ENCODE measurements at regions not wholly inside any gene's neighbourhood (a gene's known extent, or its start where the extent isn't known, plus 50 kb on each side); places are given as distances from the start of the nearest gene placed in this dataset.

- TF ChIP-seq POLR2AphosphoS5 (IDR thresholded peaks at IDR 0.05; ENCODE audit: low read depth) (no peak), EZH2 (IDR thresholded peaks at IDR 0.05; ENCODE audit: low read depth, unreplicated experiment) (no peak), EZH2phosphoT487 (IDR thresholded peaks at IDR 0.05; ENCODE audit: unreplicated experiment) (no peak)
- TF ChIP-seq, protein P1, sequence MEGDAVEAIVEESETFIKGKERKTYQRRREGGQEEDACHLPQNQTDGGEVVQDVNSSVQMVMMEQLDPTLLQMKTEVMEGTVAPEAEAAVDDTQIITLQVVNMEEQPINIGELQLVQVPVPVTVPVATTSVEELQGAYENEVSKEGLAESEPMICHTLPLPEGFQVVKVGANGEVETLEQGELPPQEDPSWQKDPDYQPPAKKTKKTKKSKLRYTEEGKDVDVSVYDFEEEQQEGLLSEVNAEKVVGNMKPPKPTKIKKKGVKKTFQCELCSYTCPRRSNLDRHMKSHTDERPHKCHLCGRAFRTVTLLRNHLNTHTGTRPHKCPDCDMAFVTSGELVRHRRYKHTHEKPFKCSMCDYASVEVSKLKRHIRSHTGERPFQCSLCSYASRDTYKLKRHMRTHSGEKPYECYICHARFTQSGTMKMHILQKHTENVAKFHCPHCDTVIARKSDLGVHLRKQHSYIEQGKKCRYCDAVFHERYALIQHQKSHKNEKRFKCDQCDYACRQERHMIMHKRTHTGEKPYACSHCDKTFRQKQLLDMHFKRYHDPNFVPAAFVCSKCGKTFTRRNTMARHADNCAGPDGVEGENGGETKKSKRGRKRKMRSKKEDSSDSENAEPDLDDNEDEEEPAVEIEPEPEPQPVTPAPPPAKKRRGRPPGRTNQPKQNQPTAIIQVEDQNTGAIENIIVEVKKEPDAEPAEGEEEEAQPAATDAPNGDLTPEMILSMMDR (conservative IDR thresholded peaks at IDR 0.05; ENCODE audit: low read depth in 2 of 2) = no peak
- TF ChIP-seq, protein P2, sequence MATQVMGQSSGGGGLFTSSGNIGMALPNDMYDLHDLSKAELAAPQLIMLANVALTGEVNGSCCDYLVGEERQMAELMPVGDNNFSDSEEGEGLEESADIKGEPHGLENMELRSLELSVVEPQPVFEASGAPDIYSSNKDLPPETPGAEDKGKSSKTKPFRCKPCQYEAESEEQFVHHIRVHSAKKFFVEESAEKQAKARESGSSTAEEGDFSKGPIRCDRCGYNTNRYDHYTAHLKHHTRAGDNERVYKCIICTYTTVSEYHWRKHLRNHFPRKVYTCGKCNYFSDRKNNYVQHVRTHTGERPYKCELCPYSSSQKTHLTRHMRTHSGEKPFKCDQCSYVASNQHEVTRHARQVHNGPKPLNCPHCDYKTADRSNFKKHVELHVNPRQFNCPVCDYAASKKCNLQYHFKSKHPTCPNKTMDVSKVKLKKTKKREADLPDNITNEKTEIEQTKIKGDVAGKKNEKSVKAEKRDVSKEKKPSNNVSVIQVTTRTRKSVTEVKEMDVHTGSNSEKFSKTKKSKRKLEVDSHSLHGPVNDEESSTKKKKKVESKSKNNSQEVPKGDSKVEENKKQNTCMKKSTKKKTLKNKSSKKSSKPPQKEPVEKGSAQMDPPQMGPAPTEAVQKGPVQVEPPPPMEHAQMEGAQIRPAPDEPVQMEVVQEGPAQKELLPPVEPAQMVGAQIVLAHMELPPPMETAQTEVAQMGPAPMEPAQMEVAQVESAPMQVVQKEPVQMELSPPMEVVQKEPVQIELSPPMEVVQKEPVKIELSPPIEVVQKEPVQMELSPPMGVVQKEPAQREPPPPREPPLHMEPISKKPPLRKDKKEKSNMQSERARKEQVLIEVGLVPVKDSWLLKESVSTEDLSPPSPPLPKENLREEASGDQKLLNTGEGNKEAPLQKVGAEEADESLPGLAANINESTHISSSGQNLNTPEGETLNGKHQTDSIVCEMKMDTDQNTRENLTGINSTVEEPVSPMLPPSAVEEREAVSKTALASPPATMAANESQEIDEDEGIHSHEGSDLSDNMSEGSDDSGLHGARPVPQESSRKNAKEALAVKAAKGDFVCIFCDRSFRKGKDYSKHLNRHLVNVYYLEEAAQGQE (IDR thresholded peaks at IDR 0.05; ENCODE audit: unreplicated experiment) = no peak
Measured at GRCh38 chr11:69572233-69572860, 68.6 kb upstream of the CCND1 start.
